HG03196 (cell line): ENCODE measurements at regions not wholly inside any gene's neighbourhood (a gene's known extent, or its start where the extent isn't known, plus 50 kb on each side); places are given as distances from the start of the nearest gene placed in this dataset.

Experiments used
- ATAC-seq: cut with Tn5 transposase; IDR thresholded peaks from one replicate; pipeline ENCODE4 v1.9.1; 2021; ENCODE audit not compliant: unreplicated experiment

- ATAC-seq = no peak
Observed at GRCh38 chr5:164184158-164184557, 678.7 kb downstream of the MAT2B start.

GRCh38 chr5:164185000-164185399 lies 679.6 kb downstream of the MAT2B start:
- ATAC-seq = no peak

GRCh38 chr5:164186550-164186949 lies 681.1 kb downstream of the MAT2B start:
- ATAC-seq = no peak

- no peak for ATAC-seq
Observed at GRCh38 chr5:164187785-164188184, 682.4 kb downstream of the MAT2B start.

- no peak for ATAC-seq
Observed at GRCh38 chr5:164188733-164189148, 683.3 kb downstream of the MAT2B start.

- ATAC-seq = no peak
Observed at GRCh38 chr5:164191240-164191639, 685.8 kb downstream of the MAT2B start.

- ATAC-seq = no peak
Observed at GRCh38 chr5:164202338-164202737, 696.9 kb downstream of the MAT2B start.

GRCh38 chr5:164203581-164204225 lies 698.3 kb downstream of the MAT2B start:
- no peak for ATAC-seq

GRCh38 chr5:164204338-164204946 lies 699.0 kb downstream of the MAT2B start:
- ATAC-seq = no peak

GRCh38 chr5:164206196-164206595 lies 700.8 kb downstream of the MAT2B start:
- ATAC-seq = no peak

GRCh38 chr5:164207646-164208045 lies 702.2 kb downstream of the MAT2B start:
- ATAC-seq = no peak

GRCh38 chr5:164210491-164210890 lies 705.1 kb downstream of the MAT2B start:
- no peak for ATAC-seq

- no peak for ATAC-seq
Observed at GRCh38 chr5:164214698-164215097, 709.3 kb downstream of the MAT2B start.

GRCh38 chr5:164217464-164217863 lies 712.0 kb downstream of the MAT2B start:
- no peak for ATAC-seq

GRCh38 chr5:164220522-164220921 lies 715.1 kb downstream of the MAT2B start:
- no peak for ATAC-seq

GRCh38 chr5:164224236-164224635 lies 718.8 kb downstream of the MAT2B start:
- ATAC-seq = no peak

- ATAC-seq = no peak
Observed at GRCh38 chr5:164224772-164225171, 719.4 kb downstream of the MAT2B start.

GRCh38 chr5:164230341-164230740 lies 724.9 kb downstream of the MAT2B start:
- no peak for ATAC-seq

GRCh38 chr5:164233791-164234190 lies 728.4 kb downstream of the MAT2B start:
- ATAC-seq = no peak

GRCh38 chr5:164234321-164234720 lies 728.9 kb downstream of the MAT2B start:
- ATAC-seq = no peak

GRCh38 chr5:164235300-164235891 lies 730.0 kb downstream of the MAT2B start:
- ATAC-seq = no peak

GRCh38 chr5:164237486-164237885 lies 732.1 kb downstream of the MAT2B start:
- ATAC-seq = no peak
